ENCODE measurements at regions not wholly inside any gene's neighbourhood (a gene's known extent, or its start where the extent isn't known, plus 50 kb on each side); places are given as distances from the start of the nearest gene placed in this dataset.

- H3K9me3 ChIP-seq, result no peaks in the 10 kb centered on the region
- H3K4me1 ChIP-seq, result peaks cover 0 to 11% (median 0%) of the 10 kb centered on the region in 3 donors
- H3K36me3 ChIP-seq, result no peaks in the 10 kb centered on the region
- H3K27me3 ChIP-seq, result peaks cover 0 to 27% (median 0%) of the 10 kb centered on the region in 4 donors
- intact Hi-C loops (cut with DNase I), result no loop called here
- 63 to 78% methylated on average over 4 of the region's 4 CpGs for WGBS, 2 donors
- TF ChIP-seq CTCF (IDR thresholded peaks at IDR 0.05) (no peak), POLR2A (IDR thresholded peaks at IDR 0.05) (no peak)
- no peak overlapping the region for H3K4me3 ChIP-seq
- no peak overlapping the region for H3K27ac ChIP-seq
- DNase-seq, result no peak
These were observed 231.5 kb upstream of the BTBD3 start for GRCh38 chr20:11686195-11686594.

GRCh38 chr20:11686820-11687543 is 230.7 kb upstream of the BTBD3 start:
- DNase-seq, result no peak
- Histone ChIP-seq H3K27me3 (peaks cover 0 to 27% (median 0%) of the 10 kb centered on the region in 4 donors), H3K27ac (no peak overlapping the region), H3K36me3 (no peaks in the 10 kb centered on the region), H3K4me1 (peaks cover 0 to 11% (median 0%) of the 10 kb centered on the region in 3 donors), H3K4me3 (peak overlapping the region in 3 of 4 donors; percentile 8 to 57 (median 27)), H3K9me3 (no peaks in the 10 kb centered on the region)
- 3 to 20% methylated on average over 21 to 24 of the region's 42 CpGs for WGBS, 2 donors
- intact Hi-C loops (cut with DNase I), result no loop called here
- TF ChIP-seq POLR2A (IDR thresholded peaks at IDR 0.05), result no peak
- TF ChIP-seq CTCF (IDR thresholded peaks at IDR 0.05), result no peak

- H3K36me3 ChIP-seq, result no peaks in the 10 kb centered on the region
- intact Hi-C loops (cut with DNase I), result no loop called here
- no peak overlapping the region for H3K27ac ChIP-seq
- no peaks in the 10 kb centered on the region for H3K9me3 ChIP-seq
- TF ChIP-seq CTCF (IDR thresholded peaks at IDR 0.05), result no peak
- no peak for DNase-seq
- H3K27me3 ChIP-seq, result peaks cover 0 to 27% (median 0%) of the 10 kb centered on the region in 4 donors
- no peak overlapping the region for H3K4me3 ChIP-seq
- H3K4me1 ChIP-seq, result peaks cover 0 to 11% (median 0%) of the 10 kb centered on the region in 3 donors
- WGBS, 2 donors, result 59 to 60% methylated on average over 7 of the region's 7 CpGs
These were observed 230.0 kb upstream of the BTBD3 start for GRCh38 chr20:11687546-11688292.

GRCh38 chr20:11689262-11689661 is 228.4 kb upstream of the BTBD3 start:
- TF ChIP-seq CTCF (IDR thresholded peaks at IDR 0.05) (no peak), POLR2A (IDR thresholded peaks at IDR 0.05) (no peak)
- Histone ChIP-seq H3K4me1 (peaks cover 0 to 11% (median 0%) of the 10 kb centered on the region in 3 donors), H3K4me3 (no peak overlapping the region), H3K27ac (no peak overlapping the region), H3K27me3 (peaks cover 0 to 27% (median 0%) of the 10 kb centered on the region in 4 donors), H3K36me3 (no peaks in the 10 kb centered on the region), H3K9me3 (no peaks in the 10 kb centered on the region)
- 86 to 90% methylated on average over 2 of the region's 2 CpGs for WGBS, 2 donors
- DNase-seq, result no peak
- intact Hi-C loops (cut with DNase I), result no loop called here

- no peak for DNase-seq
- Histone ChIP-seq H3K9me3 (no peaks in the 10 kb centered on the region), H3K36me3 (no peaks in the 10 kb centered on the region), H3K4me3 (no peak overlapping the region), H3K27ac (no peak overlapping the region), H3K4me1 (peaks cover 0 to 6% (median 0%) of the 10 kb centered on the region in 3 donors), H3K27me3 (peaks cover 0 to 6% (median 0%) of the 10 kb centered on the region in 4 donors)
- TF ChIP-seq POLR2A (IDR thresholded peaks at IDR 0.05) (no peak), CTCF (IDR thresholded peaks at IDR 0.05) (no peak)
- WGBS, 2 donors, result 55 to 57% methylated on average over 3 of the region's 3 CpGs
- intact Hi-C loops (cut with DNase I), result no loop called here
These were observed 225.9 kb upstream of the BTBD3 start for GRCh38 chr20:11691766-11692165.
